CD8-positive, alpha-beta memory T cell (primary cell): ENCODE measurements at regions not wholly inside any gene's neighbourhood (a gene's known extent, or its start where the extent isn't known, plus 50 kb on each side); places are given as distances from the start of the nearest gene placed in this dataset.

Source experiments
- CTCF ChIA-PET: fragments of 350-600 bp; sonication (Branson Sonifier 250); formaldehyde crosslinking; loops from one replicate; lab custom pipeline; 2021; ENCODE audit warnings: antibody characterized with exemption; lab: Charles Lee
- POLR2A ChIA-PET: fragments of 350-600 bp; sonication (Branson Sonifier 250); formaldehyde crosslinking; loops from one replicate; lab custom pipeline; 2021; ENCODE audit warnings: antibody characterized with exemption; lab: Charles Lee
- DNase-seq, 5 donors: peaks; one replicate each; pipeline versions ENCODE4 v3.0.0 to v3.0.0-alpha.2; 2020 to 2022; ENCODE audit warnings: mixed read lengths in 1 of 5
- H3K27ac ChIP-seq: one replicate; pipeline ENCODE4 v1.7.0; 2013; ENCODE audit warnings: low read depth, mild to moderate bottlenecking, low read length, moderate library complexity
- H3K27me3 ChIP-seq: 2 replicates; pipeline ENCODE4 v1.7.0; 2013; ENCODE audit warnings: low read length, mild to moderate bottlenecking; ENCODE audit not compliant: insufficient read depth, poor library complexity, severe bottlenecking
- H3K36me3 ChIP-seq: 2 replicates; pipeline ENCODE4 v1.7.0; 2013; ENCODE audit warnings: mild to moderate bottlenecking, low read length, moderate library complexity; ENCODE audit not compliant: insufficient read depth
- H3K4me1 ChIP-seq: 2 replicates; pipeline ENCODE4 v1.7.0; 2013; ENCODE audit warnings: mild to moderate bottlenecking, low read length, moderate library complexity; ENCODE audit not compliant: insufficient read depth
- H3K4me3 ChIP-seq: 2 replicates; pipeline ENCODE4 v1.7.0; 2013; ENCODE audit warnings: mild to moderate bottlenecking, low read length
- H3K9me3 ChIP-seq: 2 replicates; pipeline ENCODE4 v1.7.0; 2013; ENCODE audit warnings: mild to moderate bottlenecking, low read length
- H3K27ac Mint-ChIP-seq, 8 donors: one replicate each; pipeline ENCODE4 v1.8.0; 2020 to 2021; ENCODE audit warnings: mixed read lengths in 8 of 8, mild to moderate bottlenecking in 6 of 8, inconsistent platforms in 3 of 8, moderate library complexity in 3 of 8
- H3K27me3 Mint-ChIP-seq, 2 donors: one replicate each; pipeline ENCODE4 v1.8.0; 2020 to 2021; ENCODE audit warnings: mixed read lengths in 2 of 2, mild to moderate bottlenecking in 1 of 2, moderate library complexity in 1 of 2
- H3K36me3 Mint-ChIP-seq, 3 donors: one replicate each; pipeline ENCODE4 v1.8.0; 2020 to 2021; ENCODE audit warnings: mixed read lengths in 3 of 3, inconsistent platforms in 1 of 3, mild to moderate bottlenecking in 1 of 3
- H3K4me1 Mint-ChIP-seq, 3 donors: one replicate each; pipeline ENCODE4 v1.8.0; 2020 to 2021; ENCODE audit warnings: mixed read lengths in 3 of 3, inconsistent platforms in 1 of 3, mild to moderate bottlenecking in 1 of 3
- H3K4me3 Mint-ChIP-seq, 7 donors: one replicate each; pipeline ENCODE4 v1.8.0; 2020 to 2021; ENCODE audit warnings: mixed read lengths in 7 of 7, mild to moderate bottlenecking in 6 of 7, moderate library complexity in 4 of 7, inconsistent platforms in 2 of 7
- H3K9me3 Mint-ChIP-seq, 5 donors: one replicate each; pipeline ENCODE4 v1.8.0; 2020 to 2022; ENCODE audit warnings: mixed read lengths in 5 of 5, mild to moderate bottlenecking in 3 of 5, moderate library complexity in 2 of 5, inconsistent platforms in 1 of 5

- Histone ChIP-seq H3K9me3 (no peaks in the 10 kb centered on the region), H3K36me3 (no peaks in the 10 kb centered on the region), H3K27me3 (no peaks in the 10 kb centered on the region), H3K27ac (no peak overlapping the region), H3K4me3 (no peak overlapping the region), H3K4me1 (no peaks in the 10 kb centered on the region)
- Mint-ChIP-seq H3K27me3 (no peaks in the 10 kb centered on the region), H3K4me1 (no peaks in the 10 kb centered on the region), H3K9me3 (peaks cover 2 to 27% (median 5%) of the 10 kb centered on the region in 5 donors), H3K4me3 (no peak overlapping the region), H3K27ac (no peak overlapping the region), H3K36me3 (no peaks in the 10 kb centered on the region)
- DNase-seq = no peak
- CTCF ChIA-PET = no interaction called here
- POLR2A ChIA-PET = no interaction called here
These were observed 436.4 kb upstream of the GOLIM4 start for GRCh38 chr3:168532135-168532534.

- Histone ChIP-seq H3K36me3 (no peaks in the 10 kb centered on the region), H3K27me3 (no peaks in the 10 kb centered on the region), H3K9me3 (no peaks in the 10 kb centered on the region), H3K4me1 (no peaks in the 10 kb centered on the region), H3K27ac (no peak overlapping the region), H3K4me3 (no peak overlapping the region)
- POLR2A ChIA-PET = no interaction called here
- Mint-ChIP-seq H3K9me3 (peaks cover 2 to 27% (median 5%) of the 10 kb centered on the region in 5 donors), H3K27me3 (no peaks in the 10 kb centered on the region), H3K36me3 (no peaks in the 10 kb centered on the region), H3K27ac (no peak overlapping the region), H3K4me3 (no peak overlapping the region), H3K4me1 (no peaks in the 10 kb centered on the region)
- CTCF ChIA-PET = no interaction called here
- DNase-seq = no peak
These were observed 435.4 kb upstream of the GOLIM4 start for GRCh38 chr3:168531116-168531515.

GRCh38 chr3:168524129-168524528, 428.4 kb upstream of the GOLIM4 start:
- peaks cover 1 to 13% (median 2%) of the 10 kb centered on the region in 5 donors for H3K9me3 Mint-ChIP-seq
- H3K27ac Mint-ChIP-seq = no peak overlapping the region
- no peaks in the 10 kb centered on the region for H3K36me3 Mint-ChIP-seq
- ChIA-PET POLR2A (no interaction called here), CTCF (no interaction called here)
- Histone ChIP-seq H3K36me3 (no peaks in the 10 kb centered on the region), H3K9me3 (no peaks in the 10 kb centered on the region), H3K4me3 (no peak overlapping the region), H3K27ac (no peak overlapping the region), H3K27me3 (no peaks in the 10 kb centered on the region), H3K4me1 (no peaks in the 10 kb centered on the region)
- H3K4me1 Mint-ChIP-seq = no peaks in the 10 kb centered on the region
- DNase-seq = no peak
- no peak overlapping the region for H3K4me3 Mint-ChIP-seq
- H3K27me3 Mint-ChIP-seq = no peaks in the 10 kb centered on the region

- Mint-ChIP-seq H3K4me1 (no peaks in the 10 kb centered on the region), H3K4me3 (no peak overlapping the region), H3K9me3 (peaks cover 1 to 8% (median 4%) of the 10 kb centered on the region in 5 donors), H3K27me3 (no peaks in the 10 kb centered on the region), H3K36me3 (no peaks in the 10 kb centered on the region), H3K27ac (no peak overlapping the region)
- Histone ChIP-seq H3K36me3 (no peaks in the 10 kb centered on the region), H3K27ac (no peak overlapping the region), H3K4me1 (no peaks in the 10 kb centered on the region), H3K27me3 (no peaks in the 10 kb centered on the region), H3K4me3 (no peak overlapping the region), H3K9me3 (no peaks in the 10 kb centered on the region)
- no peak for DNase-seq
- ChIA-PET POLR2A (no interaction called here), CTCF (no interaction called here)
These were observed 421.7 kb upstream of the GOLIM4 start for GRCh38 chr3:168517249-168518071.

GRCh38 chr3:168514252-168514651, 418.5 kb upstream of the GOLIM4 start:
- no peak overlapping the region for H3K27ac ChIP-seq
- Mint-ChIP-seq H3K9me3 (peaks cover 0 to 2% (median 1%) of the 10 kb centered on the region in 5 donors), H3K36me3 (no peaks in the 10 kb centered on the region), H3K4me1 (no peaks in the 10 kb centered on the region), H3K27me3 (no peaks in the 10 kb centered on the region), H3K4me3 (no peak overlapping the region), H3K27ac (no peak overlapping the region)
- ChIA-PET POLR2A (no interaction called here), CTCF (no interaction called here)
- H3K36me3 ChIP-seq = no peaks in the 10 kb centered on the region
- no peaks in the 10 kb centered on the region for H3K4me1 ChIP-seq
- no peak overlapping the region for H3K4me3 ChIP-seq
- no peak for DNase-seq
- no peaks in the 10 kb centered on the region for H3K9me3 ChIP-seq
- no peaks in the 10 kb centered on the region for H3K27me3 ChIP-seq

DNA sequence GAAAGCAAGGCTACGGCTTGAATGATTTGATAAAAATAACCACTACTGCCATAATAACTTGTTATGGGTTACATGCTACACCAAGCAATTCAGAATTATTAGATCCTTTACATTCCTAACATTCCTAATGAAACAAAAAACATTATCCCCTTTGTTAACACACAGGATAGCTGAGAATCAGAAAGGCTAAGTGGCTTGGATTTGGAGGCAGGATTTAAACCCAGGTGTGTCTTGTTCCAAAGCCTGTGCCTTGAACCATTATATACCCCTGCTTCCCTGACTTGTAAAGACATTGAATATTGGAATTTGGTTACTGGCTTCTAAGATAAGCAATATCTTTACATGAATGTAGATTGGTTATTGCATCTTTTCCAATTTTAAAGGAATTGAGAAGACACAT, 417.1 kb upstream of the GOLIM4 start:
- H3K27ac Mint-ChIP-seq = no peak overlapping the region
- H3K9me3 Mint-ChIP-seq = peaks cover 0 to 2% (median under 1%) of the 10 kb centered on the region in 5 donors
- ChIA-PET POLR2A (no interaction called here), CTCF (no interaction called here)
- no peaks in the 10 kb centered on the region for H3K4me1 Mint-ChIP-seq
- no peaks in the 10 kb centered on the region for H3K27me3 Mint-ChIP-seq
- H3K36me3 ChIP-seq = no peaks in the 10 kb centered on the region
- no peaks in the 10 kb centered on the region for H3K27me3 ChIP-seq
- H3K4me1 ChIP-seq = no peaks in the 10 kb centered on the region
- H3K27ac ChIP-seq = no peak overlapping the region
- no peaks in the 10 kb centered on the region for H3K9me3 ChIP-seq
- no peaks in the 10 kb centered on the region for H3K36me3 Mint-ChIP-seq
- no peak overlapping the region for H3K4me3 Mint-ChIP-seq
- DNase-seq = no peak
- H3K4me3 ChIP-seq = no peak overlapping the region

DNA sequence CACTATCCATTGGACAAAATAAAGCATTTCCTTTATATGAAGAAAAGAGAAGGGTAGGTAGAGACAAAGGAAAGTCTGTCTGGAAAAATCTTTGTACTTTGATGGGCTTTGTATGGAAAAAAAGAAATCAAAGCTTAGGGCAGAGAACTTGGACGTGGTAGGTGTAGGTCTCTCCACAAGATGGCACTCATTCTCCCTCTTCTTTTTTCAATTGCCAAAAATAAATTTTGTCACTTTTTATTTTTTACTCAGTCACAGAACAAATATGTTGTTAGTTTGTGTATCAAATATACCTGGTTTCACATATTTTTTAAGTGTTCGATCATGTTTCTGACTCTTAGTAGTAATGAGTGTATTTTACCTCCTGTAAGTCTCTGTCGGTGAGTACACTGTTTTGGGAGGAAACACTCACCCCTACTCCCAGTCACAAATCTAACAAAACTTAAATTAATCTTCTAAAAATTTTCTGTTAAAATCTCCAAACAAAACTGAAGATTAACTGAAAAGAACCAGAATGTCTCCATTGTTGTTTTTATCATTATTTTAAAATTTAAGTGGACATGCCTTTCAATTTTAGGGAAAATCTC, 415.8 kb upstream of the GOLIM4 start:
- Histone ChIP-seq H3K27me3 (no peaks in the 10 kb centered on the region), H3K4me1 (no peaks in the 10 kb centered on the region), H3K36me3 (no peaks in the 10 kb centered on the region), H3K9me3 (no peaks in the 10 kb centered on the region), H3K4me3 (no peak overlapping the region), H3K27ac (no peak overlapping the region)
- no peaks in the 10 kb centered on the region for H3K36me3 Mint-ChIP-seq
- peaks cover 0 to 6% (median 1%) of the 10 kb centered on the region in 5 donors for H3K9me3 Mint-ChIP-seq
- CTCF ChIA-PET = no interaction called here
- H3K4me1 Mint-ChIP-seq = no peaks in the 10 kb centered on the region
- DNase-seq = no peak
- H3K4me3 Mint-ChIP-seq = no peak overlapping the region
- H3K27ac Mint-ChIP-seq = no peak overlapping the region
- H3K27me3 Mint-ChIP-seq = no peaks in the 10 kb centered on the region
- POLR2A ChIA-PET = no interaction called here

DNA sequence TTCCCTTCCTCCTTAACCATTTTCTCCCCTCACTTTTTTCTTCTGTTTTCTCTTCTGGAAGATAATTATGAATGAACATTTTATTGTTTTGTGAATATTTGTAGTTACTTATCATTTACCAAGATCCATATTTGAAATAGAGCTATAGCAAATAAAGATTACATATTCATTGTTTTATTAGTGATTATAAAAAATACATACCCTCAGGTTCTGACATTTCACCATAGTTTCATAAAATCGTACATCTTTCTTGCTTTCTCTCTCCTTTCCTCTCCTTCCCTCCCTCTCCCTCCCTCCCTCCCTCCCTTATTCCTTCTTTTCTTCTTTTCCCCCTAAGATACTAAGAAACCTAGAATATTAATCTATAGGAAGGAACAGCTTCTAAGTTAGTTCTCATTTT, 410.9 kb upstream of the GOLIM4 start:
- Histone ChIP-seq H3K9me3 (no peaks in the 10 kb centered on the region), H3K4me3 (no peak overlapping the region), H3K4me1 (no peaks in the 10 kb centered on the region), H3K27me3 (no peaks in the 10 kb centered on the region), H3K36me3 (no peaks in the 10 kb centered on the region), H3K27ac (no peak overlapping the region)
- DNase-seq = no peak
- H3K27me3 Mint-ChIP-seq = no peaks in the 10 kb centered on the region
- no peaks in the 10 kb centered on the region for H3K36me3 Mint-ChIP-seq
- POLR2A ChIA-PET = no interaction called here
- H3K27ac Mint-ChIP-seq = no peak overlapping the region
- H3K4me1 Mint-ChIP-seq = no peaks in the 10 kb centered on the region
- CTCF ChIA-PET = no interaction called here
- peaks cover 0 to 14% (median 0%) of the 10 kb centered on the region in 5 donors for H3K9me3 Mint-ChIP-seq
- H3K4me3 Mint-ChIP-seq = no peak overlapping the region
